ENCODE measurements at regions not wholly inside any gene's neighbourhood (a gene's known extent, or its start where the extent isn't known, plus 50 kb on each side); places are given as distances from the start of the nearest gene placed in this dataset.
"Not testable (repeated sequence)": the region's sequence is repeated elsewhere in the genome, so short reads cannot be mapped to it uniquely, and the experiment has no call there.

- H3K36me3 ChIP-seq (ENCODE audit: control insufficient read depth, insufficient read depth, low read length), result no peaks in the 10 kb centered on the region
Measured at GRCh38 chr4:1589098-1589497, 95.0 kb downstream of the FAM53A start.

GRCh38 chr4:1588306-1588705 lies 95.8 kb downstream of the FAM53A start:
- H3K36me3 ChIP-seq (ENCODE audit: control insufficient read depth, insufficient read depth, low read length), result no peaks in the 10 kb centered on the region
- no peak overlapping the region for H3K27ac ChIP-seq (ENCODE audit: low read depth, low read length)
- H3K27me3 ChIP-seq (ENCODE audit: control insufficient read depth, insufficient read depth, low read length), result no peaks in the 10 kb centered on the region
- H3K9ac ChIP-seq (ENCODE audit: low read depth, low read length), result no peak overlapping the region
- no peaks in the 10 kb centered on the region; the same call in 1 of the 2 replicates for H3K9me3 ChIP-seq (ENCODE audit: control insufficient read depth, insufficient read depth, low read length)
- H3K4me3 ChIP-seq (ENCODE audit: low read depth, low read length), result no peak overlapping the region
- no peaks in the 10 kb centered on the region for H3K4me1 ChIP-seq (ENCODE audit: control insufficient read depth, insufficient read depth, low read length)

More at GRCh38 chr4:1589098-1589497, 95.0 kb downstream of the FAM53A start:
- Histone ChIP-seq H3K4me3 (ENCODE audit: low read depth, low read length) (no peak overlapping the region), H3K9me3 (ENCODE audit: control insufficient read depth, insufficient read depth, low read length) (no peaks in the 10 kb centered on the region), H3K4me1 (ENCODE audit: control insufficient read depth, insufficient read depth, low read length) (no peaks in the 10 kb centered on the region), H3K27ac (ENCODE audit: low read depth, low read length) (no peak overlapping the region), H3K27me3 (ENCODE audit: control insufficient read depth, insufficient read depth, low read length) (no peaks in the 10 kb centered on the region), H3K9ac (ENCODE audit: low read depth, low read length) (no peak overlapping the region)

GRCh38 chr4:1584498-1584897 lies 99.6 kb downstream of the FAM53A start:
- no peak overlapping the region for H3K4me3 ChIP-seq (ENCODE audit: low read depth, low read length)
- no peak overlapping the region for H3K9ac ChIP-seq (ENCODE audit: low read depth, low read length)

GRCh38 chr4:1583859-1584258 lies 100.3 kb downstream of the FAM53A start:
- no peaks in the 10 kb centered on the region for H3K36me3 ChIP-seq (ENCODE audit: control insufficient read depth, insufficient read depth, low read length)
- H3K9ac ChIP-seq (ENCODE audit: low read depth, low read length), result no peak overlapping the region
- no peak overlapping the region for H3K4me3 ChIP-seq (ENCODE audit: low read depth, low read length)
- H3K27ac ChIP-seq (ENCODE audit: low read depth, low read length), result no peak overlapping the region
- H3K27me3 ChIP-seq (ENCODE audit: control insufficient read depth, insufficient read depth, low read length), result no peaks in the 10 kb centered on the region
- no peaks in the 10 kb centered on the region; the same call in 1 of the 2 replicates for H3K9me3 ChIP-seq (ENCODE audit: control insufficient read depth, insufficient read depth, low read length)
- H3K4me1 ChIP-seq (ENCODE audit: control insufficient read depth, insufficient read depth, low read length), result peaks cover 4% of the 10 kb centered on the region

More at GRCh38 chr4:1584498-1584897, 99.6 kb downstream of the FAM53A start:
- H3K9me3 ChIP-seq (ENCODE audit: control insufficient read depth, insufficient read depth, low read length), result no peaks in the 10 kb centered on the region; the same call in 1 of the 2 replicates
- peaks cover 4% of the 10 kb centered on the region for H3K4me1 ChIP-seq (ENCODE audit: control insufficient read depth, insufficient read depth, low read length)
- no peaks in the 10 kb centered on the region for H3K27me3 ChIP-seq (ENCODE audit: control insufficient read depth, insufficient read depth, low read length)
- no peaks in the 10 kb centered on the region for H3K36me3 ChIP-seq (ENCODE audit: control insufficient read depth, insufficient read depth, low read length)
- H3K27ac ChIP-seq (ENCODE audit: low read depth, low read length), result no peak overlapping the region

GRCh38 chr4:1583051-1583785 lies 100.9 kb downstream of the FAM53A start:
- H3K27me3 ChIP-seq (ENCODE audit: control insufficient read depth, insufficient read depth, low read length), result no peaks in the 10 kb centered on the region
- no peak overlapping the region for H3K27ac ChIP-seq (ENCODE audit: low read depth, low read length)
- peaks cover 6% of the 10 kb centered on the region for H3K4me1 ChIP-seq (ENCODE audit: control insufficient read depth, insufficient read depth, low read length)
- no peak overlapping the region for H3K4me3 ChIP-seq (ENCODE audit: low read depth, low read length)
- no peak overlapping the region for H3K9ac ChIP-seq (ENCODE audit: low read depth, low read length)
- H3K9me3 ChIP-seq (ENCODE audit: control insufficient read depth, insufficient read depth, low read length), result no peaks in the 10 kb centered on the region; the same call in 1 of the 2 replicates
- H3K36me3 ChIP-seq (ENCODE audit: control insufficient read depth, insufficient read depth, low read length), result no peaks in the 10 kb centered on the region

- Histone ChIP-seq H3K27me3 (ENCODE audit: control insufficient read depth, insufficient read depth, low read length) (0 out of 2 replicates have a peak, but pooled peaks cover under 1% of the 10 kb centered on the region), H3K9ac (ENCODE audit: low read depth, low read length) (no peak overlapping the region), H3K27ac (ENCODE audit: low read depth, low read length) (no peak overlapping the region), H3K36me3 (ENCODE audit: control insufficient read depth, insufficient read depth, low read length) (no peaks in the 10 kb centered on the region), H3K4me1 (ENCODE audit: control insufficient read depth, insufficient read depth, low read length) (peaks cover 14% of the 10 kb centered on the region), H3K9me3 (ENCODE audit: control insufficient read depth, insufficient read depth, low read length) (no peaks in the 10 kb centered on the region; the same call in 1 of the 2 replicates), H3K4me3 (ENCODE audit: low read depth, low read length) (no peak overlapping the region)
Measured at GRCh38 chr4:1582227-1582626, 101.9 kb downstream of the FAM53A start.

- not testable (repeated sequence) for H3K27me3 ChIP-seq (ENCODE audit: control insufficient read depth, insufficient read depth, low read length); H3K27ac ChIP-seq (ENCODE audit: low read depth, low read length); H3K9ac ChIP-seq (ENCODE audit: low read depth, low read length); H3K36me3 ChIP-seq (ENCODE audit: control insufficient read depth, insufficient read depth, low read length); H3K9me3 ChIP-seq (ENCODE audit: control insufficient read depth, insufficient read depth, low read length)
- Histone ChIP-seq H3K4me3 (ENCODE audit: low read depth, low read length) (peak overlapping the region; percentile 32; the same call in 1 of the 2 replicates), H3K4me1 (ENCODE audit: control insufficient read depth, insufficient read depth, low read length) (peaks cover 17% of the 10 kb centered on the region)
Measured at GRCh38 chr4:1581164-1581894, 102.8 kb downstream of the FAM53A start.

- H3K4me1 ChIP-seq (ENCODE audit: control insufficient read depth, insufficient read depth, low read length), result peaks cover 17% of the 10 kb centered on the region
- H3K27ac ChIP-seq (ENCODE audit: low read depth, low read length); H3K27me3 ChIP-seq (ENCODE audit: control insufficient read depth, insufficient read depth, low read length); H3K36me3 ChIP-seq (ENCODE audit: control insufficient read depth, insufficient read depth, low read length); H3K9me3 ChIP-seq (ENCODE audit: control insufficient read depth, insufficient read depth, low read length); H3K9ac ChIP-seq (ENCODE audit: low read depth, low read length); H3K4me3 ChIP-seq (ENCODE audit: low read depth, low read length): not testable (repeated sequence)
Measured at GRCh38 chr4:1580692-1581012, 103.5 kb downstream of the FAM53A start.

GRCh38 chr4:1579901-1580691 lies 104.0 kb downstream of the FAM53A start:
- H3K4me3 ChIP-seq (ENCODE audit: low read depth, low read length), result peak overlapping the region; percentile 77
- peak overlapping the region; percentile 51 for H3K27ac ChIP-seq (ENCODE audit: low read depth, low read length)
- no peaks in the 10 kb centered on the region; the same call in 1 of the 2 replicates for H3K9me3 ChIP-seq (ENCODE audit: control insufficient read depth, insufficient read depth, low read length)
- no peaks in the 10 kb centered on the region for H3K36me3 ChIP-seq (ENCODE audit: control insufficient read depth, insufficient read depth, low read length)
- H3K9ac ChIP-seq (ENCODE audit: low read depth, low read length), result no peak overlapping the region
- H3K27me3 ChIP-seq (ENCODE audit: control insufficient read depth, insufficient read depth, low read length), result 0 out of 2 replicates have a peak, but pooled peaks cover 3% of the 10 kb centered on the region
- H3K4me1 ChIP-seq (ENCODE audit: control insufficient read depth, insufficient read depth, low read length), result peaks cover 17% of the 10 kb centered on the region

GRCh38 chr4:1579001-1579900 lies 104.9 kb downstream of the FAM53A start:
- H3K27ac ChIP-seq (ENCODE audit: low read depth, low read length), result no peak overlapping the region
- H3K9ac ChIP-seq (ENCODE audit: low read depth, low read length), result no peak overlapping the region
- H3K9me3 ChIP-seq (ENCODE audit: control insufficient read depth, insufficient read depth, low read length), result no peaks in the 10 kb centered on the region; the same call in 1 of the 2 replicates
- 0 out of 2 replicates have a peak, but pooled peaks cover 3% of the 10 kb centered on the region for H3K27me3 ChIP-seq (ENCODE audit: control insufficient read depth, insufficient read depth, low read length)
- peak overlapping the region; percentile 77 for H3K4me3 ChIP-seq (ENCODE audit: low read depth, low read length)
- no peaks in the 10 kb centered on the region for H3K36me3 ChIP-seq (ENCODE audit: control insufficient read depth, insufficient read depth, low read length)
- H3K4me1 ChIP-seq (ENCODE audit: control insufficient read depth, insufficient read depth, low read length), result peaks cover 17% of the 10 kb centered on the region
